ENCODE measurements at regions not wholly inside any gene's neighbourhood (a gene's known extent, or its start where the extent isn't known, plus 50 kb on each side); places are given as distances from the start of the nearest gene placed in this dataset.
"Not testable (repeated sequence)": the region's sequence is repeated elsewhere in the genome, so short reads cannot be mapped to it uniquely, and the experiment has no call there.

DNA sequence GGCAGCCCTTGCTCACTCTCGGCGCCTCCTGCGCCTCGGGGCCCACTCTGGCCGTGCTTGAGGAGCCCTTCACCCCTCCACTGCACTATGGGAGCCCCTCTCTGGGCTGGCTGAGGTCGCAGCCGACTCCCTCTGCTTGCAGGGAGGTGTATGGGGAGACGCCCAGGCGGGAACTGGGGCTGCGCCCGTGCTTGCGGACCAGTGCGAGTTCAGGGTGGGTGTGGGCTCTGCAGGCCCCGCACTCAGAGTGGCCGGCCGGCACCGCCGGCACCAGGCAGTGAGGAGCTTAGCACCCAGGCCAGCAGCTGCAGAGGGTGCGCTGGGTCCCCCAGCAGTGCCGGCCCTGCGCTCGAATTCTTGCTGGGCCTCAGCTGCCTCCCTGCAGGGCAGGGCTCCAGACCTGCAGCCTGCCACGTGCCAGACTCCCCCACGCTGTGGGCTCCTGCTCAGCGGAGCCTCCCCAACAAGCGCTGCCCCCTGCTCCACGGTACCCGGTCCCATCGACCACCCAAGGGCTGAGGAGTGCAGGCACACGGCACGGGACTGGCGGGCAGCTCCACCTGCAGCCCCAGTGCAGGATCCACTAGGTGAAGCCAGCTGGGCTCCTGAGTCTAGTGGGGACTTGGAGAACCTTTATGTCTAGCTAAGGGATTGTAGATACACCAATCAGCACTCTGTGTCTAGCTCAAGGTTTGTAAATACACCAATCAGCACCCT lies 54.0 kb upstream of the WWC2 start:
- DNase-seq (ENCODE audit: low read depth); H3K4me3 ChIP-seq (ENCODE audit: low read length): not testable (repeated sequence)

DNA sequence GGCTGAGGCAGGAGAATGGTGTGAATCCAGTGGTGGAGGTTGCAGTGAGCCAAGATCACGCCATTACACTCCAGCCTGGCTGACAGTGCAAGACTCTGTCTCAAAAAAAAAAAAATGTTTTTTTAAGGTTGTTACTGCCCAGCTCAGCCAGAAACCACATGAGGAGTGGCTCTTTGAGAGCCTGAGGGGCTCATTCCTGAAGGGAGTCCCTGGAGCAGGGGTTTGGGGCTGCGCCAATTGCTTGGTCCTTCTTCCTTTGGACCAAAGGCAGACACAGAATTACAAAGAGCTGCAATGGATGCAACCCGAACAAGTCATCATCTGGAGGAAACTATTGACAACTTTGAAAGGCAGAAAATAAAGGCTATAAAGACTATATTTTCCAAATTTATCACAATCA lies 60.6 kb upstream of the WWC2 start:
- TF ChIP-seq, protein P1, sequence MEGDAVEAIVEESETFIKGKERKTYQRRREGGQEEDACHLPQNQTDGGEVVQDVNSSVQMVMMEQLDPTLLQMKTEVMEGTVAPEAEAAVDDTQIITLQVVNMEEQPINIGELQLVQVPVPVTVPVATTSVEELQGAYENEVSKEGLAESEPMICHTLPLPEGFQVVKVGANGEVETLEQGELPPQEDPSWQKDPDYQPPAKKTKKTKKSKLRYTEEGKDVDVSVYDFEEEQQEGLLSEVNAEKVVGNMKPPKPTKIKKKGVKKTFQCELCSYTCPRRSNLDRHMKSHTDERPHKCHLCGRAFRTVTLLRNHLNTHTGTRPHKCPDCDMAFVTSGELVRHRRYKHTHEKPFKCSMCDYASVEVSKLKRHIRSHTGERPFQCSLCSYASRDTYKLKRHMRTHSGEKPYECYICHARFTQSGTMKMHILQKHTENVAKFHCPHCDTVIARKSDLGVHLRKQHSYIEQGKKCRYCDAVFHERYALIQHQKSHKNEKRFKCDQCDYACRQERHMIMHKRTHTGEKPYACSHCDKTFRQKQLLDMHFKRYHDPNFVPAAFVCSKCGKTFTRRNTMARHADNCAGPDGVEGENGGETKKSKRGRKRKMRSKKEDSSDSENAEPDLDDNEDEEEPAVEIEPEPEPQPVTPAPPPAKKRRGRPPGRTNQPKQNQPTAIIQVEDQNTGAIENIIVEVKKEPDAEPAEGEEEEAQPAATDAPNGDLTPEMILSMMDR (conservative IDR thresholded peaks at IDR 0.05; ENCODE audit: low read length) = no peak
- H3K4me3 ChIP-seq (ENCODE audit: low read length) = no peak overlapping the region
- no peak for DNase-seq (ENCODE audit: low read depth)

DNA sequence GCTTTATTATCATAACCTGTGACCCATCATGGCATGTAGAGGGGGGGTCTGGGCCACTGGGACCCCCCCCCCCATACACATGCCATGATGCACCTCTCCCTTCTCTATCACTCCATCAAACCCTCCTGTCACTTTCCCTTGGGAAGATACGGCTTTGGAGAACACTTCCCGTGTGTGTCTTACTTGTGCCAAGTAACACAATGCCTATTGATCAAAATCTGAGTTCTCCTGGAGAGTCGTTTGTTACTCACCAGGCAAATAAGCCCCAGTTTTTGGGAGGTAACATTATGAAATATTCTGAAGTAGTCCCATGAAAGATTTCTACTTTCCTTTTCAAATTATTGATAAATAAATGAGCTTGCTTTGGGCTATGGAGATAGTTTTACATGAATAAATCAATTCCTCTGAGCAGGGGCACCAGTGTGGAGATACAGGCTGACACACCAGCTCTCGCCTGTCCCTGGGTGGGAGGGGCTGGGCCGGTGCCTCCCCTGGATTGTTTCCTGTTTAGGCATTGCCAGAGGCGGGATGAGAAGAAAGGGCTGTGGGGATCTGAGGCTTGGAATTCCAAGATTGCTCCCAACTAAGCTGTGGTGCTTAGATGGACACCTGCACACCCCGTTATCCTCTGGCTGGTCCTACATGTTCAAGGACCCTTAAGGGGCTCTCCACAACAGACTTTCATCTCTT lies 63.2 kb upstream of the WWC2 start:
- no peak overlapping the region for H3K4me3 ChIP-seq (ENCODE audit: low read length)
- TF ChIP-seq, protein P1 (conservative IDR thresholded peaks at IDR 0.05; ENCODE audit: low read length) = no peak
- DNase-seq (ENCODE audit: low read depth) = no peak

DNA sequence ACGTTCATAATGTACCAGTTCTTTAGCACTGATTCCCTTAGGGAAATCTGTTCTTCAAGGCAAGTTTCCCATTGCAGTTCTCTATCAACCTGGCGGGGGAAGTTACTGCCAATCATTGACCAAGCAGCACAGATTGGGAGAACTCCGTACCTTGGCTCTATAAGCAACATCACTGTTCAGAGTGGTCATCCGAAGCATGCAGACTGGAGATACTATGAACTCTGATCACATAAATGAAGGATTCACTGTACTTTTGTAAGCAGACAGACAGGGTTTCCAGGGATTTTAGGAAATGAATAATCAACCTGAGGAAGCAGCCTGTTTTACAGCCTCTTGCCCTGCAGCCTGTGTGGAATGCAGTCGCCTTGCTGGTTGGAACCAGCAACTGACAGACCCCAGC lies 63.8 kb upstream of the WWC2 start:
- no peak for DNase-seq (ENCODE audit: low read depth)
- no peak overlapping the region for H3K4me3 ChIP-seq (ENCODE audit: low read length)
- TF ChIP-seq, protein P1 (conservative IDR thresholded peaks at IDR 0.05; ENCODE audit: low read length) = no peak

DNA sequence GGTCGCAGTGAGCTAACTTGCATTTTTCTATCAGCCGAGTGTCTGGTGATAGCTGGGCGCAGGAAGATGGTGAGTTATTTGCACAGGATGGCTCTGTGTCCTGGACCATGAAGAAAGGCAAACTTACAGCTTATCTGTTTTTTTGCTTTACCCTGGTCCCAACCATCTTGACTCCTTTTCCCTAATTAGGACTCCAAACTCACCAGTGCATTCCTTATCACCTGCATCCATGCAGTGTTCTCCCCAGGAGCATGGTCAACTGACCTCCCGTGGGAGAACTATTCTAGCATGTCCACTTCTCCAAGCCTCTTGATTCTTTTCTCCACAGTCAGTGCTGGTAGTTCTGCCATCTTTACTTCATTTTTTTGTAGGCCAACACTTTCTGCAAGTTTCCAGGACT lies 68.2 kb upstream of the WWC2 start:
- TF ChIP-seq, protein P1 (conservative IDR thresholded peaks at IDR 0.05; ENCODE audit: low read length) = no peak
- DNase-seq (ENCODE audit: low read depth) = no peak
- H3K4me3 ChIP-seq (ENCODE audit: low read length) = no peak overlapping the region

DNA sequence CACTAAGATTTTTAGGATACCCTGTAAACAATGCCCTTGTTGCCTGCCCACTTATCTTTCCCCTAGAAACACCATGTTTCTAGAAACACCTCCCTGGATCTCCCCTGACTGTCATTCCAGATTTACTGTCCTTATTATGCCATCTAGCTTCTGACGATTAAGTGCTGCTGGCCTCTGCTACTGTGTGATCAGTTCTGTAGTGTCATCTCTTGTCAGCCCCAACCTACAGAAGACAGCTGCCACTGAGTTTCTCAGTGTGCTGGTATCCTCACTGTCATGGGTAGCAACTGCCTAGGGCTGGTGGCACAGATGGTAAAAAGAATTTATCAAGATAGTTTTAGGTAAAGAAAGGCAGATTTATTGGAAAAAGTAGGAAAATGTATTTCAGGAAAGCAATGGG lies 68.7 kb upstream of the WWC2 start:
- no peak for DNase-seq (ENCODE audit: low read depth)
- H3K4me3 ChIP-seq (ENCODE audit: low read length) = no peak overlapping the region
- TF ChIP-seq, protein P1 (conservative IDR thresholded peaks at IDR 0.05; ENCODE audit: low read length) = no peak

DNA sequence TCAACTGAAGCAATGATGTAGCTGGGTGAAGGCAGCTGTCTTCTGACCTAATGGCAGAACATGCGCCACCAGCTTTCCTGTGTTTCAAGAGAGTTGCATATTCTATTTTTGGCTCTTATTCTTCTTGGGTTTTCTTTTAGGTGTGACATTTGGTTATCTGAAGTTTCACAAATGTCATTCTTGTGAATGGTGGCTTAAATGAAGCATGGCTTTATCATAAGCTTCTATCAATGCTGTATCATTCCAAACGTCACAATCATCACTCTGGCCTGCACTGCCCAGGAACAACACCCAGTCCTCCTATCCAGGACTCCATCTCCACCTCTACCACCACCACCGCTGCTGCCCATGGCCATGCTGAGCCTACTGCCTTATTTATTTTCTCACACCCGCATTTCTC lies 69.7 kb upstream of the WWC2 start:
- DNase-seq (ENCODE audit: low read depth) = no peak
- no peak overlapping the region for H3K4me3 ChIP-seq (ENCODE audit: low read length)
- TF ChIP-seq, protein P1 (conservative IDR thresholded peaks at IDR 0.05; ENCODE audit: low read length) = no peak
